HepG2 (cell line): ENCODE measurements at regions not wholly inside any gene's neighbourhood (a gene's known extent, or its start where the extent isn't known, plus 50 kb on each side); places are given as distances from the start of the nearest gene placed in this dataset.
"Not testable (repeated sequence)": the region's sequence is repeated elsewhere in the genome, so short reads cannot be mapped to it uniquely, and the experiment has no call there.

Source experiments
- ATAC-seq: fragments of 200-7000 bp; cut with Tn5 transposase; 3 replicates; pipeline ENCODE4 v1.9.1; 2020; ENCODE audit warnings: mild to moderate bottlenecking, moderate library complexity
- BruUV-seq: library from RNA; stranded (reverse); fragments of 400-500 nt; replicated peaks from 2 replicates; lab custom pipeline; 2021; lab: Mats Ljungman, UMichigan
- CTCF ChIA-PET: fragments of 300-600 bp; formaldehyde crosslinking; extraction: SDS; loops from one replicate; lab custom pipeline; 2021; ENCODE audit warnings: low total read pairs, inconsistent platforms, low intra/inter-chr PET ratio; lab: Yijun Ruan, JAX
- POLR2A ChIA-PET: fragments of 350-600 bp; sonication (Branson Sonifier 250); formaldehyde crosslinking; loops from one replicate; lab custom pipeline; 2020; ENCODE audit warnings: antibody characterized with exemption, inconsistent platforms; lab: Yijun Ruan, JAX
- DNase-seq: peaks from one replicate; pipeline ENCODE4 v3.0.0-alpha.2; 2015; ENCODE audit warnings: low spot score
- FAIRE-seq: peaks from 3 replicates; lab custom pipeline; 2011; peaks lifted over from hg19 to GRCh38; lab: Jason Lieb, UNC
- H2AFZ ChIP-seq: one replicate; pipeline ENCODE4 v1.6.1; 2011; ENCODE audit warnings: low read length, inconsistent platforms
- H3K27ac ChIP-seq: fragments of 300-600 bp; 3 replicates; pipeline ENCODE4 v1.8.0; 2011; ENCODE audit warnings: mixed run types, mild to moderate bottlenecking, mixed read lengths, low read length, inconsistent platforms; ENCODE audit not compliant: insufficient read depth; ENCODE audit errors: extremely low read length
- H3K27me3 ChIP-seq, 2 experiments: fragments of 200-600 bp in 1 of 2; 2 replicates in 1 of 2; 3 replicates in 1 of 2; pipeline versions ENCODE4 v1.6.0 to v1.8.0; 2011; ENCODE audit warnings: low read length in 2 of 2, mild to moderate bottlenecking in 2 of 2, moderate library complexity in 2 of 2, inconsistent platforms in 1 of 2; ENCODE audit not compliant: insufficient read depth in 2 of 2, control insufficient read depth in 1 of 2
- H3K36me3 ChIP-seq, 2 experiments: fragments of 200-600 bp in 1 of 2; replicated peaks in 1 of 2; 2 replicates in 1 of 2; 3 replicates in 1 of 2; pipeline versions ENCODE4 v1.5.1 to v1.8.0; 2011; ENCODE audit warnings: low read length in 2 of 2, inconsistent platforms in 1 of 2; ENCODE audit not compliant: insufficient read depth in 2 of 2, control insufficient read depth in 1 of 2
- H3K4me1 ChIP-seq: 2 replicates; pipeline ENCODE4 v1.5.1; 2012; ENCODE audit warnings: low read length, inconsistent platforms; ENCODE audit not compliant: insufficient read depth
- H3K4me2 ChIP-seq: 2 replicates; pipeline ENCODE4 v1.6.0; 2011; ENCODE audit warnings: low read depth, low read length, inconsistent platforms
- H3K4me3 ChIP-seq, 3 experiments: fragments of 200-600 bp in 1 of 3; sonication (generic), shearing (Covaris generic) in 1 of 3; replicated peaks in 1 of 3; 2 replicates each; pipeline ENCODE4 v1.5.1; 2011 to 2016; ENCODE audit warnings: low read length in 3 of 3, inconsistent platforms in 2 of 3, low read depth in 2 of 3, mild to moderate bottlenecking in 2 of 3, control low read depth in 1 of 3, mixed read lengths in 1 of 3; ENCODE audit not compliant: insufficient read depth in 1 of 3
- H3K79me2 ChIP-seq: one replicate; pipeline ENCODE4 v1.6.1; 2011; ENCODE audit warnings: low read length, inconsistent platforms; ENCODE audit not compliant: insufficient read depth
- H3K9ac ChIP-seq: 2 replicates; pipeline ENCODE4 v1.6.0; 2011; ENCODE audit warnings: mild to moderate bottlenecking, low read depth, low read length, inconsistent platforms; ENCODE audit not compliant: insufficient read depth
- H3K9me3 ChIP-seq: 2 replicates; pipeline ENCODE4 v1.5.1; 2012; ENCODE audit warnings: mild to moderate bottlenecking, low read length
- H4K20me1 ChIP-seq: 2 replicates; pipeline ENCODE4 v1.6.0; 2011; ENCODE audit warnings: inconsistent platforms, mild to moderate bottlenecking, low read length, moderate library complexity; ENCODE audit not compliant: insufficient read depth
- BCL6 ChIP-seq: IDR thresholded peaks from 2 replicates; pipeline ENCODE4 v1.6.1; 2016; ENCODE audit warnings: missing genetic modification reagents, missing compliant biosample characterization
- BRCA1 ChIP-seq: sonication (generic); formaldehyde crosslinking; IDR thresholded peaks from 2 replicates; pipeline ENCODE4 v1.4.0; 2020; ENCODE audit warnings: missing genetic modification reagents
- CBX5 ChIP-seq: sonication (generic); formaldehyde crosslinking; IDR thresholded peaks from 2 replicates; pipeline ENCODE4 v1.4.0; 2020; ENCODE audit warnings: missing genetic modification reagents, borderline replicate concordance
- NFRKB ChIP-seq: fragments of 450-650 bp; IDR thresholded peaks from 2 replicates; pipeline ENCODE4 v1.6.1; 2017
- PHF8 ChIP-seq: sonication (generic); formaldehyde crosslinking; IDR thresholded peaks from 2 replicates; pipeline ENCODE4 v1.5.0; 2020; ENCODE audit warnings: missing genetic modification reagents
- ZNF232 ChIP-seq: sonication (generic); formaldehyde crosslinking; IDR thresholded peaks from 2 replicates; pipeline ENCODE4 v1.4.0; 2020; ENCODE audit warnings: missing genetic modification reagents, borderline replicate concordance
- ZNF816 ChIP-seq: sonication (generic); formaldehyde crosslinking; IDR thresholded peaks from 2 replicates; pipeline ENCODE4 v1.8.0; 2022; ENCODE audit warnings: missing genetic modification reagents, mild to moderate bottlenecking, borderline replicate concordance
- WGBS: methylation state at CpG from one replicate; pipeline ENCODE4 v1.1.6; 2017; ENCODE audit warnings: low lambda C conversion rate; 5-methylcytosine and 5-hydroxymethylcytosine counted together
- in situ Hi-C: cut with HindIII; loops from 2 replicates; pipeline ENCODE4 v1.10.0; 2017; ENCODE audit warnings: low pct_unique_long_range_greater_than_20kb; ENCODE audit not compliant: extremely low pct_ligation_motif_present
- intact Hi-C: fragments of 100-400 bp; cut with micrococcal nuclease; formaldehyde crosslinking; loops from one replicate; pipeline ENCODE4 v1.10.0; 2022; ENCODE audit not compliant: unreplicated experiment

DNA sequence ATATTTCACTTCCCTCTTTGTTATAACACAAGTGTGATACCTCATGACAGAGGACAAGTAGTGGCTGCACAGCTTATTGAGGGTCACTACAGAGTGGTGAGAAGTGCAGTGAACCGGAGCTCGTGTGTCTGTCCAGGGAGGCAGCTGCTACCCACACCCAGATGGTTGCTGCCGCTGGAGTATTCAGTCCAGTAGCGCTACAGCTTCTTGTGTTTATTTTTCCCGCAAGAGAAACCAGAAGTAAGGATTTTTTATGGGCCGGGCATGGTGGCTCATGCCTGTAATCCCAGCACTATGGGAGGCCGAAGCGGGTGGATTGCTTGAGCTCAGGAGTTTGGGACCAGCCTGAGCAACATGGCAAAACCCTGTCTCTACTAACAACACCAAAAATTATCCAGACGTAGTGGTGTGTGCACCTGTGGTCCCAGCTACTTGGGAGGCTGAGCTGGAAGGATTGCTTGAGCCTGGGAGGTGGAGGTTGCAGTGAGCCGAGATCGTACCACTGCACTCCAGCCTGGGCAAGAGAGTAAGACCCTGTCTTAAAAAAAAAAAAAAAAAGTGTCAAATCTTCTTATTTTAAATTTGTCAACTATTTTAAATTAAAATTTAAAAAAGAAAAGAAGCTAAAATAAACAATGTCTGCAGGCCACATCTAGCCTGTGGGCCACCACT is 213.5 kb upstream of the MSX2 start:
- H2AFZ ChIP-seq, in situ Hi-C loops, H3K36me3 ChIP-seq, BruUV-seq, ATAC-seq, H3K27ac ChIP-seq, POLR2A ChIA-PET, H3K27me3 ChIP-seq, H4K20me1 ChIP-seq, CTCF ChIA-PET, H3K4me2 ChIP-seq, H3K4me1 ChIP-seq, FAIRE-seq, H3K79me2 ChIP-seq, H3K9ac ChIP-seq, H3K9me3 ChIP-seq, H3K4me3 ChIP-seq, DNase-seq: not testable (repeated sequence)
- 60% methylated on average over 10 of the region's 11 CpGs for WGBS
- intact Hi-C loops, result loop anchor here (10.0 kb wide), 1 partner anchor 774 kb away; no protein-coding TSS in a partner anchor

GRCh38 chr5:174511714-174512253 is 212.6 kb upstream of the MSX2 start:
- TF ChIP-seq ZNF232 (no peak), ZNF816 (no peak), NFRKB (no peak), PHF8 (CRISPR knock-in tag) (no peak), BCL6 (0 out of 2 replicates have a peak, but pooled peaks have one; percentile 31), CBX5 (no peak), BRCA1 (no peak)

More at GRCh38 chr5:174511714-174512253, 212.6 kb upstream of the MSX2 start:
- ChIA-PET CTCF (no interaction called here), POLR2A (no interaction called here)
- 5% methylated on average over 5 of the region's 5 CpGs for WGBS
- no peak for FAIRE-seq
- BruUV-seq, result no TSS peak
- no peak overlapping the region for H3K9ac ChIP-seq
- H3K4me3 ChIP-seq, result no peak overlapping the region
- intact Hi-C loops (loop anchor here (10.0 kb wide), 1 partner anchor 773 kb away; no protein-coding TSS in a partner anchor), in situ Hi-C loops (no loop called here)
- H3K4me2 ChIP-seq, result no peak overlapping the region
- ATAC-seq, result no peak
- H3K27me3 ChIP-seq, result no peaks in the 10 kb centered on the region
- no peaks in the 10 kb centered on the region for H3K79me2 ChIP-seq
- H3K27ac ChIP-seq, result no peak overlapping the region
- peak; percentile 19 for DNase-seq
- no peak overlapping the region for H2AFZ ChIP-seq
- no peaks in the 10 kb centered on the region for H3K36me3 ChIP-seq
- H4K20me1 ChIP-seq, result no peaks in the 10 kb centered on the region
- no peaks in the 10 kb centered on the region for H3K9me3 ChIP-seq
- no peaks in the 10 kb centered on the region for H3K4me1 ChIP-seq
